Sigmoid colon (tissue), 6 donors: ENCODE measurements at regions not wholly inside any gene's neighbourhood (a gene's known extent, or its start where the extent isn't known, plus 50 kb on each side); places are given as distances from the start of the nearest gene placed in this dataset.

Experiments used
- DNase-seq: peaks from one replicate; pipeline ENCODE4 v3.0.0-alpha.2; 2019
- H3K27ac ChIP-seq, 4 donors: fragments of 200-600 bp; sonication (generic); one replicate each; pipeline ENCODE4 v1.5.1; 2016 to 2019; ENCODE audit warnings: mild to moderate bottlenecking in 1 of 4
- H3K27me3 ChIP-seq, 3 donors: fragments of 200-600 bp; sonication (generic); one replicate each; pipeline ENCODE4 v1.5.1; 2019; ENCODE audit warnings: mild to moderate bottlenecking in 1 of 3
- H3K36me3 ChIP-seq, 4 donors: fragments of 200-600 bp; sonication (generic); one replicate each; pipeline ENCODE4 v1.5.1; 2016 to 2019
- H3K4me1 ChIP-seq, 4 donors: fragments of 200-600 bp; sonication (generic); one replicate each; pipeline ENCODE4 v1.5.1; 2017 to 2019
- H3K4me3 ChIP-seq, 4 donors: fragments of 200-600 bp; sonication (generic); one replicate each; pipeline ENCODE4 v1.5.1; 2017 to 2019; ENCODE audit warnings: mild to moderate bottlenecking in 2 of 4, moderate library complexity in 1 of 4
- H3K9me3 ChIP-seq, 4 donors: fragments of 200-600 bp in 3 of 4; sonication (generic) in 3 of 4; one replicate each; pipeline versions ENCODE4 v1.5.1 to v1.6.1; 2013 to 2019
- CTCF ChIP-seq, 4 experiments: fragments of 450-650 bp in 3 of 4; fragments of 200-600 bp in 1 of 4; IDR thresholded peaks; one replicate each; pipeline ENCODE4 v1.5.1; 2016 to 2019; ENCODE audit warnings: antibody characterized with exemption in 4 of 4, mild to moderate bottlenecking in 3 of 4, moderate library complexity in 2 of 4
- EP300 ChIP-seq, 4 donors: sonication (generic); formaldehyde crosslinking; IDR thresholded peaks; one replicate each; pipeline ENCODE4 v1.6.1; 2017; ENCODE audit warnings: antibody characterized with exemption in 4 of 4
- POLR2A ChIP-seq, 2 donors: fragments of 450-650 bp; IDR thresholded peaks; one replicate each; pipeline ENCODE4 v1.6.1; 2016; ENCODE audit warnings: antibody characterized with exemption in 2 of 2, mild to moderate bottlenecking in 2 of 2, moderate library complexity in 2 of 2
- POLR2AphosphoS5 ChIP-seq, 4 donors: sonication (generic); formaldehyde crosslinking; IDR thresholded peaks; one replicate each; pipeline ENCODE4 v1.6.1; 2017; ENCODE audit warnings: antibody characterized with exemption in 4 of 4
- WGBS, 2 donors: extraction: QIAGEN DNeasy Blood & Tissue Kit; methylation state at CpG; one replicate each; pipeline ENCODE4 v1.1.7; 2013; 5-methylcytosine and 5-hydroxymethylcytosine counted together
- intact Hi-C: fragments of 100-400 bp; cut with DNase I; formaldehyde crosslinking; loops from one replicate; pipeline ENCODE4 v1.15.1; 2023
- donor health status: healthy with polysubstance abuse.
- donor health status: healthy.

DNA sequence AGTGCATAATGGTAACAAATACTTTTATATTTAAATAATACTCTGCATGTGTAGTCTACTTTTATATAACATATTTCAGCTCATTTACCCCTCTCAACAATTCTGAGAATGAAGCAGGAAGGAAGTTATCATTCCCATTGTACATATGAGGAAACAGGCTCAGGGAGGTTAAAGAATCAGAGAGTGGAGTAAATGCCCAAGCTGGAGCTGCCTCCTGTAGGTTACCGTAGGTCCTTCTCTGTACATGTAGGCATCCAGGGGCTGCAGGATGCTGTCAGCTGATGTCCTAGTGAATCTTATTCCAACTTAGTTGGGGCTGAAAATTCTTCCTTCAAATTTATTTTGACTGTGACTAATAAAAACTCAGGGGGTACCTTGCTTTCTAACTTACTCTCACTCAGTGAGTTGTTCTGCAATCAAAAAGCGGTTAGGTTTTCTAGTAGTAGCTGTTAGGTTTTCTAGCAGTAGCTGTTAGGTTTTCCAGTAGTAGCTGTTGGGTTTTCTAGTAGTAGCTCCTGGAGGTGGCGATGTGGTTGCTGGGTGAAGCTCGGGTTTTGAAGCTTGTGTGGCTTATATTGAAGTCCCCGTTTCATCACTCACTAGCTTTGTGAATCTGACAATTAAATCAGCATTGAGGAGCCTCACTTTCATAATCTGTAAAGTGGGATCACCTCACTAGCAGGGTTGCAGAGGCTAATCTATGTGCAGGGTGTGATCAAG lies 357.0 kb downstream of the NR2F2 start:
- Histone ChIP-seq H3K4me3 (no peak overlapping the region), H3K9me3 (no peaks in the 10 kb centered on the region), H3K27me3 (no peaks in the 10 kb centered on the region), H3K4me1 (no peaks in the 10 kb centered on the region), H3K27ac (no peak overlapping the region), H3K36me3 (no peaks in the 10 kb centered on the region)
- intact Hi-C loops = no loop called here
- 78 to 83% methylated on average over 5 of the region's 5 CpGs for WGBS, 2 donors
- no peak for TF ChIP-seq EP300 (IDR thresholded peaks at IDR 0.05)
- no peak for TF ChIP-seq POLR2AphosphoS5 (IDR thresholded peaks at IDR 0.05)
- DNase-seq = no peak

DNA sequence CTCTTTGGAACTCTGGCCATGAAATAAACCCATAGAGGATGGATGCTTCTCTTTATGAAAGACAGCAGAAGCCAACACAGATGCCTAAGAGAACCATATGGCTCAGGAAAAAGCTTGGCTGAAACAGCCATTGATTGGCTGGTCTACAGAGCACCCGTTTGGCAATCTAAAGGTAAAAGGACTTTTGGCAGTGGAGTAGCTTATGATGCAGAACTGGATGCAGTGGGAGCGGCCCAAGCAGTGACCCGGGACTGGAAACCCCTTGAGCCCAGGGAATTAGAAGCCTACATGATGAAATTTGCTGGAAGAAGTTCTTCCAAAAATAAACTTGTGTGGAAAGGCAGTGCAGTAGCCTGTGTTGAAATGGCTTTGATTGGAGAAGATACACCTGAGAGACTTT lies 360.2 kb downstream of the NR2F2 start:
- no peak overlapping the region for H3K27ac ChIP-seq
- TF ChIP-seq EP300 (IDR thresholded peaks at IDR 0.05) (no peak), CTCF (IDR thresholded peaks at IDR 0.05) (no peak), POLR2AphosphoS5 (IDR thresholded peaks at IDR 0.05) (no peak), POLR2A (IDR thresholded peaks at IDR 0.05) (no peak)
- H3K36me3 ChIP-seq = no peaks in the 10 kb centered on the region
- H3K4me1 ChIP-seq = peaks cover 0 to 18% (median 15%) of the 10 kb centered on the region in 4 donors
- intact Hi-C loops = no loop called here
- 76 to 85% methylated on average over 3 of the region's 3 CpGs for WGBS, 2 donors
- H3K9me3 ChIP-seq = no peaks in the 10 kb centered on the region
- no peaks in the 10 kb centered on the region for H3K27me3 ChIP-seq
- no peak overlapping the region for H3K4me3 ChIP-seq
- DNase-seq = no peak

DNA sequence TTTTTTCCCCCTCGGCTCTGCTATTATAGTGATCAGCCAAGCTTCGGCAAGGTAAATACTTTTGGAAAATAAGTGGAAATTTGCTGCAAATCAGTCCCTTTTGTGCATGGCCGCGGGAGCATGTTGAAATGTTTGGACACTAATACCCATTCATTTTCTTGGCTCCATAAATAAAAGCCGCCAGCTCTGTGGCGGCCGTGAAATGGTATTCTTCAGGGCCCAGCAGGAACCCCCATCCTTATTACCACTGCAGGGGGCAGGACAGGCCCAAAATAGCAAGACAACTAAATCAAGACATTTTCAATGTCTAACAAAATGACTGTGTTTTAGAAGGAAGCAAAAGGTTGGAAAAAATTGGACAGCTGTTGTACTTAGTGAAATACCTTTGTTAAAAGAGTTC lies 362.3 kb downstream of the NR2F2 start:
- DNase-seq = no peak
- 94 to 95% methylated on average over 7 of the region's 7 CpGs for WGBS, 2 donors
- no peaks in the 10 kb centered on the region for H3K9me3 ChIP-seq
- no peak overlapping the region for H3K4me3 ChIP-seq
- no peak for TF ChIP-seq POLR2AphosphoS5 (IDR thresholded peaks at IDR 0.05)
- no peaks in the 10 kb centered on the region for H3K36me3 ChIP-seq
- no peak overlapping the region for H3K27ac ChIP-seq
- H3K4me1 ChIP-seq = peaks cover 0 to 18% (median 15%) of the 10 kb centered on the region in 4 donors
- no peaks in the 10 kb centered on the region for H3K27me3 ChIP-seq
- intact Hi-C loops = no loop called here

- no peak overlapping the region for H3K4me3 ChIP-seq
- H3K27me3 ChIP-seq = no peaks in the 10 kb centered on the region
- no peak for TF ChIP-seq CTCF (IDR thresholded peaks at IDR 0.05)
- no peak for TF ChIP-seq POLR2A (IDR thresholded peaks at IDR 0.05)
- TF ChIP-seq POLR2AphosphoS5 (IDR thresholded peaks at IDR 0.05) = no peak
- no peak for TF ChIP-seq EP300 (IDR thresholded peaks at IDR 0.05)
- H3K9me3 ChIP-seq = no peaks in the 10 kb centered on the region
- no peaks in the 10 kb centered on the region for H3K36me3 ChIP-seq
- intact Hi-C loops = no loop called here
- no peak for DNase-seq
- 41 to 73% methylated on average over 2 of the region's 2 CpGs for WGBS, 2 donors
- H3K27ac ChIP-seq = peak overlapping the region in 1 of 4 donors; percentile 35
- H3K4me1 ChIP-seq = peaks cover 0 to 18% (median 15%) of the 10 kb centered on the region in 4 donors
Observed at GRCh38 chr15:96693515-96693914, 363.0 kb downstream of the NR2F2 start.

DNA sequence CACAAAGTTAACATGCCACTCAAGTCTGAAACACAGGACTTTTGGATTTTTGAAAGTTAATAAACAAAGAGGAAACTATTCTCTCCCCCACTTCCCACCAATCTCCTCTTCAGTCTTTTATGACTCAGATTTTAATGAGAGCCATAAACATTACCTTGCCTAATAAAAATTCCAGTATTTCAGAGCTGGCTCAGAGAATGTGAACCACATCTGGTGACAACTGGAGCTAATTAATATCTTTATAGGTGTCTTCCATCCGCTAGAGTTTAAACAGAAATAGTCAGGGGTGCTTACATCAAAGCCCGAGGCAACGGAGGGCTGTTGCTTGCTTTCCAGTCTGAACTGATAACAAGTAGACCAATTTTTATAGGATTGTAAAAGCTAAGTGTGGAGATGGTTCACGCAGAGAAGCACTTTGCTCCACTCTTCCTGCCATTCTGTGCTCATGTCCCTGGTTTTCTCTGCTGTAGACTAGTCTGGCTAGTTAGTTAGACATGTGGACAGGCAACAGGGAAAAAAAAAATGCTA lies 363.6 kb downstream of the NR2F2 start:
- Histone ChIP-seq H3K27me3 (no peaks in the 10 kb centered on the region), H3K9me3 (no peaks in the 10 kb centered on the region), H3K36me3 (no peaks in the 10 kb centered on the region), H3K27ac (peak overlapping the region in 1 of 4 donors; percentile 35), H3K4me1 (peaks cover 0 to 18% (median 15%) of the 10 kb centered on the region in 4 donors), H3K4me3 (no peak overlapping the region)
- WGBS, 2 donors = 7 to 30% methylated on average over 4 of the region's 4 CpGs
- DNase-seq = no peak
- intact Hi-C loops = no loop called here
- TF ChIP-seq POLR2AphosphoS5 (IDR thresholded peaks at IDR 0.05) = peak in 1 of 4 donors; percentile 29
- no peak for TF ChIP-seq POLR2A (IDR thresholded peaks at IDR 0.05)

DNA sequence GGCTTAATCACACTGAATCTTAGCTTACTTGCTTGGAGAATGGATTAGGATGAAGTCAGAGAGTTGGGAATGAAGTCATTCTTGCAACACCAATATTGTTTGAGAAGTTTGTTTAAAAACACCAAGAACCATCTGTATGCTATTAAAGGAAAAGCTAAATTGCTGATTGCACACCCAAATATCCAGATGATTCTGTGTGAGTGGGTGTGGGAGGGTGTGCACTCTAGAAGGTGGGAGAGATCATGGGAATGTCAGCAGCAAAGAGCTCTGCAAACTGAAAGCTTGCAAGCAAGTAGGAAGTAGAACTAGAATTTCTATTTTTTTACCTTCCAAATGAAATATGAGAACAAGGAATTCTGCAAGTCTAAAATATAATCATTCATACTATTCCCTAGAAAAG lies 364.9 kb downstream of the NR2F2 start:
- intact Hi-C loops = no loop called here
- Histone ChIP-seq H3K4me1 (peaks cover 0 to 18% (median 15%) of the 10 kb centered on the region in 4 donors), H3K9me3 (no peaks in the 10 kb centered on the region), H3K27me3 (peaks cover 0 to 8% (median 0%) of the 10 kb centered on the region in 3 donors), H3K4me3 (no peak overlapping the region), H3K27ac (no peak overlapping the region), H3K36me3 (no peaks in the 10 kb centered on the region)
- TF ChIP-seq EP300 (IDR thresholded peaks at IDR 0.05) = no peak
- TF ChIP-seq CTCF (IDR thresholded peaks at IDR 0.05) = no peak
- TF ChIP-seq POLR2AphosphoS5 (IDR thresholded peaks at IDR 0.05) = no peak
- no peak for TF ChIP-seq POLR2A (IDR thresholded peaks at IDR 0.05)
- DNase-seq = no peak
